K562 (cell line): ENCODE measurements at regions not wholly inside any gene's neighbourhood (a gene's known extent, or its start where the extent isn't known, plus 50 kb on each side); places are given as distances from the start of the nearest gene placed in this dataset.

ENCODE experiments used
- MGA ChIP-seq: fragments of 450-650 bp; IDR thresholded peaks from 2 replicates; pipeline ENCODE4 v1.6.1; 2016; ENCODE audit warnings: mild to moderate bottlenecking, moderate library complexity

- TF ChIP-seq MGA: no peak
Observed at GRCh38 chr5:174374206-174374605, 328.7 kb downstream of the NSG2 start (continued).
